ENCODE measurements at regions not wholly inside any gene's neighbourhood (a gene's known extent, or its start where the extent isn't known, plus 50 kb on each side); places are given as distances from the start of the nearest gene placed in this dataset.

GRCh38 chr15:39381517-39381916 is 199.4 kb upstream of the THBS1 start:
- TF ChIP-seq, protein P1, sequence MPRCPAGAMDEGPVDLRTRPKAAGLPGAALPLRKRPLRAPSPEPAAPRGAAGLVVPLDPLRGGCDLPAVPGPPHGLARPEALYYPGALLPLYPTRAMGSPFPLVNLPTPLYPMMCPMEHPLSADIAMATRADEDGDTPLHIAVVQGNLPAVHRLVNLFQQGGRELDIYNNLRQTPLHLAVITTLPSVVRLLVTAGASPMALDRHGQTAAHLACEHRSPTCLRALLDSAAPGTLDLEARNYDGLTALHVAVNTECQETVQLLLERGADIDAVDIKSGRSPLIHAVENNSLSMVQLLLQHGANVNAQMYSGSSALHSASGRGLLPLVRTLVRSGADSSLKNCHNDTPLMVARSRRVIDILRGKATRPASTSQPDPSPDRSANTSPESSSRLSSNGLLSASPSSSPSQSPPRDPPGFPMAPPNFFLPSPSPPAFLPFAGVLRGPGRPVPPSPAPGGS (IDR thresholded peaks at IDR 0.05), result no peak
- TF ChIP-seq CTCF (IDR thresholded peaks at IDR 0.05) (no peak), POLR2A (IDR thresholded peaks at IDR 0.05; ENCODE audit: low read length) (no peak), EHMT2 (IDR thresholded peaks at IDR 0.05; ENCODE audit: low read depth) (no peak), HDAC2 (IDR thresholded peaks at IDR 0.05) (no peak), EP300 (IDR thresholded peaks at IDR 0.05) (no peak), JUNB (IDR thresholded peaks at IDR 0.05) (no peak), ESRRA (IDR thresholded peaks at IDR 0.05; ENCODE audit: borderline replicate concordance, low read length) (no peak), CBX8 (IDR thresholded peaks at IDR 0.05) (no peak), KDM1A (IDR thresholded peaks at IDR 0.05; ENCODE audit: low read depth) (no peak)
- TF ChIP-seq, protein P2, sequence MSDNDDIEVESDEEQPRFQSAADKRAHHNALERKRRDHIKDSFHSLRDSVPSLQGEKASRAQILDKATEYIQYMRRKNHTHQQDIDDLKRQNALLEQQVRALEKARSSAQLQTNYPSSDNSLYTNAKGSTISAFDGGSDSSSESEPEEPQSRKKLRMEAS (IDR thresholded peaks at IDR 0.05), result no peak

Measured in A549 (cell line).